Muscle of leg (tissue), 3 donors: ENCODE measurements at regions not wholly inside any gene's neighbourhood (a gene's known extent, or its start where the extent isn't known, plus 50 kb on each side); places are given as distances from the start of the nearest gene placed in this dataset.

Experiments
- DNase-seq: peaks from one replicate; pipeline ENCODE4 v3.0.0; 2013
- H3K27ac ChIP-seq: one replicate; pipeline ENCODE4 v1.5.1; 2013; ENCODE audit warnings: mild to moderate bottlenecking, low read length, control low read depth
- H3K27me3 ChIP-seq: one replicate; pipeline ENCODE4 v1.6.1; 2013; ENCODE audit warnings: low read length; ENCODE audit not compliant: control insufficient read depth, insufficient read depth
- H3K36me3 ChIP-seq: one replicate; pipeline ENCODE4 v1.6.1; 2013; ENCODE audit warnings: low read length; ENCODE audit not compliant: control insufficient read depth, insufficient read depth
- H3K4me1 ChIP-seq: one replicate; pipeline ENCODE4 v1.6.1; 2013; ENCODE audit warnings: low read length; ENCODE audit not compliant: control insufficient read depth, insufficient read depth
- H3K4me3 ChIP-seq: one replicate; pipeline ENCODE4 v1.5.1; 2013; ENCODE audit warnings: low read length, control low read depth
- H3K9me3 ChIP-seq: replicated peaks from 2 replicates; pipeline ENCODE4 v1.6.1; 2013; ENCODE audit warnings: low read depth, low read length; ENCODE audit not compliant: control insufficient read depth
- WGBS: methylation state at CpG from one replicate; pipeline ENCODE4 v1.1.5; 2013; ENCODE audit warnings: missing lambda C conversion rate; ENCODE audit not compliant: insufficient coverage; 5-methylcytosine and 5-hydroxymethylcytosine counted together

DNA sequence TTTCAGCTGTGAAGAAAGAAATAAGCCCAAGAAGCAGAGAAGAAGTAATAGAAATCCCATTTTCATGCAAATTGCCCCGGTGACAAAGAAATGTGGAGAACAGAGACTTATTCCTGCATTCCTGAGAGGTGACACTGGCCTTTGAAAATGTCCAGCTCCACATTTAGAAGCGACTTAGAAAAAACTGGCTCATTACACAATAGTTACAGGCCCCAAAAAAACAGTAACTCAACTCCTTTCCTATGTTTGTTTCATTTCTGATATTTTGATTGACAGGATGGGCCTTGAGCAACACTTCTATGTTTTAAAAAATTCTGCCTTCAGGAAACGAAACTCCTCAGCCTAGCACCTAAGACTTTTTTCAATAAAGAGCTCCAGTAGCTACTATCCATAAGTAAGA is 726.9 kb upstream of the TENM4 start:
- Histone ChIP-seq H3K36me3 (no peaks in the 10 kb centered on the region), H3K9me3 (peaks cover 2% of the 10 kb centered on the region), H3K4me3 (no peak overlapping the region), H3K27ac (no peak overlapping the region), H3K27me3 (no peaks in the 10 kb centered on the region), H3K4me1 (no peaks in the 10 kb centered on the region)
- WGBS, result no CpG with 5 or more reads among the region's 3 CpGs
- DNase-seq, result peak; percentile 42

GRCh38 chr11:80165744-80166143 is 724.9 kb upstream of the TENM4 start:
- WGBS, result 79% methylated on average over 1 of the region's 1 CpG
- Histone ChIP-seq H3K27me3 (no peaks in the 10 kb centered on the region), H3K27ac (no peak overlapping the region), H3K4me3 (no peak overlapping the region), H3K9me3 (peaks cover 2% of the 10 kb centered on the region), H3K4me1 (no peaks in the 10 kb centered on the region), H3K36me3 (no peaks in the 10 kb centered on the region)
- no peak for DNase-seq

DNA sequence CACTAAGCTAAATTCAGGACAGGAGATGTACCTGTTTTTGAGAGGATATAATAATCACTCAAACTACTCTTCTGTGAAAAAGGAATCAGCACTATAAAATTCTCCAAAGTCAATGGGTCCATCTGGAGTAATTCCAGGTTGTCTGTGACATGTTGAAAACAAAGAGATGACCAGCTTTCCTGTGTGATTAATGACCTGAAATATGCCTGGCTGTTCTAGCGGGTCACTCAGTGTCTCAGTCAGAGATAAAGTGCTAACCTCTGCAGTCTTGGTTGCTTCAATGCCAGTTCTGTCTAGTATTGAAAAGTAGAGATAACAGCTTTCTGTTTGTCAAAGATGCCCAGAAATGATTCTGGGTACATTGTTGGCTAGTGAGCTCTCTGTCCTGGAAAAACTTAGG is 722.6 kb upstream of the TENM4 start:
- Histone ChIP-seq H3K36me3 (no peaks in the 10 kb centered on the region), H3K4me3 (no peak overlapping the region), H3K27me3 (no peaks in the 10 kb centered on the region), H3K27ac (no peak overlapping the region), H3K4me1 (no peaks in the 10 kb centered on the region), H3K9me3 (no peaks in the 10 kb centered on the region)
- 88% methylated on average over 1 of the region's 1 CpG for WGBS
- no peak for DNase-seq

DNA sequence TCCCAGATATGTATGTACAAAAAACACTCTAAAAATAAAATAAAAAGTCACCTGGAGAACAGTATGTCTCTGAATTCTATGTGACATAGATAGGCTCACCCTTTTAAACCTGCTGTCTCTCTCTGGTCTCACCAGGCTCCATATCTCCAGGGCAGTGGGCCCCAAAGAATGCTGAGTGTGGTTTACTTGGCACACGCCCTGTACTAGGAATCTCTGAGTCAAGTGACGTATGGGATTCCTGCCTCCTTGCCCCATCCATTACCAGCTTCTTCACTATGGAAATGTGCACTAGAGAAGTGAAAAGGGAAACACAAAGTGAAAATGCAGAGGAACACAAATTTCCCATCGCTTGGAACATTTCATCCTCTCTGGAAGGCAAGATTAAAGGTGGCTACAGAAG is 722.2 kb upstream of the TENM4 start:
- WGBS, result no CpG with 5 or more reads among the region's 3 CpGs
- Histone ChIP-seq H3K27me3 (no peaks in the 10 kb centered on the region), H3K27ac (no peak overlapping the region), H3K4me1 (no peaks in the 10 kb centered on the region), H3K9me3 (no peaks in the 10 kb centered on the region), H3K4me3 (no peak overlapping the region), H3K36me3 (no peaks in the 10 kb centered on the region)
- DNase-seq, result no peak

DNA sequence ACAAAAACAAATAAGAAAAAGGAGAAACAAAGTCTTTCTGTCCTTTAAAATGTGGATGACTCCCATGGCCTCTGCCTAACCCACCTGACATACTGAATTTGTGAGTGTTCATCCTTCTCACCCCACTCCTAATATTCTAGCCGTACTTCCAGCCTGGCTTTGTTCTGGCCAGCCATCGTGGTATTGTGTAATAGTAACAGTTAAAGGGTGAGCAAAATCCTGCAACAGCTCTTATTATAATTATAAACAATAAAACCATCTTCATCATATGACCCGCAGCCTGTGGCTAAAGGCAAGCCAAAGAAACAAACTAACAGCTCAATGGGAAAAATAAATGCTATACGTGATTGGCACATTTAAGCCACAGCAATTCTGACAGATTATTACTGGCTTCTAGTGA is 721.6 kb upstream of the TENM4 start:
- H3K4me3 ChIP-seq, result no peak overlapping the region
- no peaks in the 10 kb centered on the region for H3K36me3 ChIP-seq
- DNase-seq, result no peak
- WGBS, result 83% methylated on average over 1 of the region's 4 CpGs
- no peaks in the 10 kb centered on the region for H3K27me3 ChIP-seq
- no peak overlapping the region for H3K27ac ChIP-seq
- H3K9me3 ChIP-seq, result no peaks in the 10 kb centered on the region
- H3K4me1 ChIP-seq, result no peaks in the 10 kb centered on the region

GRCh38 chr11:80157447-80157846 is 716.6 kb upstream of the TENM4 start:
- H3K4me3 ChIP-seq, result no peak overlapping the region
- H3K27ac ChIP-seq, result no peak overlapping the region
- no peaks in the 10 kb centered on the region for H3K4me1 ChIP-seq
- no CpG with 5 or more reads among the region's 3 CpGs for WGBS
- no peaks in the 10 kb centered on the region for H3K36me3 ChIP-seq
- H3K27me3 ChIP-seq, result no peaks in the 10 kb centered on the region
- no peaks in the 10 kb centered on the region for H3K9me3 ChIP-seq
- no peak for DNase-seq

- Histone ChIP-seq H3K4me3 (no peak overlapping the region), H3K27me3 (no peaks in the 10 kb centered on the region), H3K9me3 (no peaks in the 10 kb centered on the region), H3K4me1 (no peaks in the 10 kb centered on the region), H3K36me3 (no peaks in the 10 kb centered on the region), H3K27ac (no peak overlapping the region)
- WGBS, result no CpG with 5 or more reads among the region's 1 CpG
- DNase-seq, result no peak
These were observed 715.2 kb upstream of the TENM4 start for GRCh38 chr11:80156062-80156461.

GRCh38 chr11:80155412-80156017 is 714.7 kb upstream of the TENM4 start:
- no peaks in the 10 kb centered on the region for H3K27me3 ChIP-seq
- no peaks in the 10 kb centered on the region for H3K9me3 ChIP-seq
- no peak overlapping the region for H3K27ac ChIP-seq
- H3K4me1 ChIP-seq, result no peaks in the 10 kb centered on the region
- WGBS, result no CpG with 5 or more reads among the region's 4 CpGs
- no peaks in the 10 kb centered on the region for H3K36me3 ChIP-seq
- H3K4me3 ChIP-seq, result no peak overlapping the region
- no peak for DNase-seq

DNA sequence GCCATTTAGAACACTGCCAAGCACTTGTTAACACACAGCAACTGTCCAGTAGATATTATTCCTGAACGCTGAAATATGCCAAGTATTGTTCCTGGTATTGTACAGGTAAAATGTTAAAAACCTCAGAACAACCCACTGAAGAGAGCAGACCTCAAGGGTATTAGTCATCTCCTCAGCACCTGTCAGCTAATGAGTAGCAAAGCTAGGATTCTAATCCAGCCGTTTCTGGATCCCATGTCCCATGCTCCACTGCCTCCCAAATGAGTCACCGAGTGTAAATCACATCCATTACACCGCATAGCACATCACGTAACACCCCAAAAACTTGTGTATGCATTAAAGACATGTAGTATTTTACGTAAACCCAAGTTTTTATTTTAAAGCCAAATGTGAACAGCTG is 705.4 kb upstream of the TENM4 start:
- Histone ChIP-seq H3K4me3 (no peak overlapping the region), H3K36me3 (no peaks in the 10 kb centered on the region), H3K4me1 (no peaks in the 10 kb centered on the region), H3K27me3 (no peaks in the 10 kb centered on the region), H3K27ac (no peak overlapping the region), H3K9me3 (no peaks in the 10 kb centered on the region)
- WGBS, result no CpG with 5 or more reads among the region's 6 CpGs
- DNase-seq, result no peak

- H3K4me3 ChIP-seq, result no peak overlapping the region
- WGBS, result no CpG with 5 or more reads among the region's 2 CpGs
These were observed 704.2 kb upstream of the TENM4 start for GRCh38 chr11:80144897-80145594.

GRCh38 chr11:80136991-80137390 is 696.2 kb upstream of the TENM4 start:
- no peaks in the 10 kb centered on the region for H3K36me3 ChIP-seq
- H3K27me3 ChIP-seq, result no peaks in the 10 kb centered on the region
- WGBS, result 100% methylated on average over 1 of the region's 3 CpGs
- DNase-seq, result no peak
- H3K9me3 ChIP-seq, result no peaks in the 10 kb centered on the region
- no peaks in the 10 kb centered on the region for H3K4me1 ChIP-seq
- H3K4me3 ChIP-seq, result no peak overlapping the region
- no peak overlapping the region for H3K27ac ChIP-seq

More at GRCh38 chr11:80144897-80145594, 704.2 kb upstream of the TENM4 start:
- Histone ChIP-seq H3K27ac (no peak overlapping the region), H3K4me1 (no peaks in the 10 kb centered on the region), H3K9me3 (no peaks in the 10 kb centered on the region), H3K27me3 (no peaks in the 10 kb centered on the region), H3K36me3 (no peaks in the 10 kb centered on the region)
- no peak for DNase-seq
